ENCODE measurements at regions not wholly inside any gene's neighbourhood (a gene's known extent, or its start where the extent isn't known, plus 50 kb on each side); places are given as distances from the start of the nearest gene placed in this dataset.

GRCh38 chr1:188871164-188871563, 1606.5 kb downstream of the BRINP3 start:
- Histone ChIP-seq H3K36me3 (ENCODE audit: control insufficient read depth in 1 of 2, insufficient read depth in 2 of 2, low read length in 2 of 2) (no peaks in the 10 kb centered on the region), H4K12ac (ENCODE audit: low read depth, low read length) (no peak overlapping the region), H3K4me3 (ENCODE audit: low read depth, low read length) (no peak overlapping the region), H4K8ac (ENCODE audit: low read depth, low read length) (no peak overlapping the region), H2BK12ac (ENCODE audit: low read length) (no peak overlapping the region), H3K4me1 (ENCODE audit: control insufficient read depth in 1 of 2, insufficient read depth in 2 of 2, low read length in 2 of 2) (no peaks in the 10 kb centered on the region), H3K27me3 (ENCODE audit: insufficient read depth, low read length) (no peaks in the 10 kb centered on the region), H3K9me3 (ENCODE audit: insufficient read depth, low read depth, low read length) (no peaks in the 10 kb centered on the region), H3K79me2 (ENCODE audit: control insufficient read depth, insufficient read depth, low read length, poor library complexity) (no peaks in the 10 kb centered on the region), H3K9ac (ENCODE audit: low read length) (no peak overlapping the region), H3K27ac (ENCODE audit: low read depth, low read length) (no peak overlapping the region), H2AK5ac (ENCODE audit: low read length) (no peak overlapping the region), H2AFZ (ENCODE audit: insufficient read depth, low read length, poor library complexity) (no peak overlapping the region), H3K23ac (ENCODE audit: low read length) (no peak overlapping the region), H3K18ac (ENCODE audit: low read length) (no peak overlapping the region), H2BK120ac (ENCODE audit: insufficient read depth, low read length, poor library complexity) (no peak overlapping the region), H3K4me2 (ENCODE audit: low read length) (no peak overlapping the region), H3K79me1 (ENCODE audit: low read length) (no peaks in the 10 kb centered on the region), H4K91ac (ENCODE audit: low read depth, low read length) (no peak overlapping the region), H3K4ac (ENCODE audit: low read depth, low read length) (no peak overlapping the region), H3K14ac (ENCODE audit: low read length) (no peak overlapping the region), H2BK5ac (ENCODE audit: low read depth, low read length, poor library complexity) (no peak overlapping the region)
- no peak for DNase-seq
- WGBS (ENCODE audit: extremely low coverage, insufficient coverage, insufficient read length), result no CpG with 5 or more reads among the region's 1 CpG

DNA sequence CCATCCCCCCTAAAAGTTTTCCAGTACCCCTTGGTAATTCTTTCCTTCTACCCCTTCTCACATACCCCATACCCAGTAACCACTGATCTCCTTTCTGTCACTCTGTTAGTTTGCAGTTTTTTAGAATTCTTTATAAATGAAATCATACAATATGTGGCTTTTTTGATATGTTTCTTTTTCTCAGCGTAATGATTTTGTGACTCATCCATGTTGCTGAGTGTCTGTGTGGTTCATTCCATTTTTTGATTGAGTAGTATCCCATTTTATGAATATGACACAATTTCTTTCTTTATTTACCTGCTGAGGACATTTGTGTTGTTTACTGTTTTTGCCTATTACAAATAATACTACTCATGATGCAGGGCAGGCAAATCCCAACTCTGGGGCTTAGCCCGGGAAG, 1605.3 kb downstream of the BRINP3 start:
- H3K36me3 ChIP-seq (ENCODE audit: control insufficient read depth in 1 of 2, insufficient read depth in 2 of 2, low read length in 2 of 2), result no peaks in the 10 kb centered on the region
- H3K4me2 ChIP-seq (ENCODE audit: low read length), result no peak overlapping the region
- WGBS (ENCODE audit: extremely low coverage, insufficient coverage, insufficient read length), result no CpG with 5 or more reads among the region's 2 CpGs
- no peak overlapping the region for H2BK5ac ChIP-seq (ENCODE audit: low read depth, low read length, poor library complexity)
- H3K14ac ChIP-seq (ENCODE audit: low read length), result no peak overlapping the region
- H3K4me1 ChIP-seq (ENCODE audit: control insufficient read depth in 1 of 2, insufficient read depth in 2 of 2, low read length in 2 of 2), result no peaks in the 10 kb centered on the region
- no peaks in the 10 kb centered on the region for H3K27me3 ChIP-seq (ENCODE audit: insufficient read depth, low read length)
- no peak overlapping the region for H3K4me3 ChIP-seq (ENCODE audit: low read depth, low read length)
- H3K9ac ChIP-seq (ENCODE audit: low read length), result no peak overlapping the region
- no peak for DNase-seq
- no peak overlapping the region for H3K4ac ChIP-seq (ENCODE audit: low read depth, low read length)
- H3K79me2 ChIP-seq (ENCODE audit: control insufficient read depth, insufficient read depth, low read length, poor library complexity), result no peaks in the 10 kb centered on the region
- H4K8ac ChIP-seq (ENCODE audit: low read depth, low read length), result no peak overlapping the region
- no peak overlapping the region for H4K12ac ChIP-seq (ENCODE audit: low read depth, low read length)
- H3K23ac ChIP-seq (ENCODE audit: low read length), result no peak overlapping the region
- H3K79me1 ChIP-seq (ENCODE audit: low read length), result no peaks in the 10 kb centered on the region
- no peak overlapping the region for H2AK5ac ChIP-seq (ENCODE audit: low read length)
- H3K9me3 ChIP-seq (ENCODE audit: insufficient read depth, low read depth, low read length), result no peaks in the 10 kb centered on the region
- H4K91ac ChIP-seq (ENCODE audit: low read depth, low read length), result no peak overlapping the region
- H2AFZ ChIP-seq (ENCODE audit: insufficient read depth, low read length, poor library complexity), result no peak overlapping the region
- H2BK120ac ChIP-seq (ENCODE audit: insufficient read depth, low read length, poor library complexity), result no peak overlapping the region
- H3K27ac ChIP-seq (ENCODE audit: low read depth, low read length), result no peak overlapping the region
- no peak overlapping the region for H2BK12ac ChIP-seq (ENCODE audit: low read length)
- no peak overlapping the region for H3K18ac ChIP-seq (ENCODE audit: low read length)

DNA sequence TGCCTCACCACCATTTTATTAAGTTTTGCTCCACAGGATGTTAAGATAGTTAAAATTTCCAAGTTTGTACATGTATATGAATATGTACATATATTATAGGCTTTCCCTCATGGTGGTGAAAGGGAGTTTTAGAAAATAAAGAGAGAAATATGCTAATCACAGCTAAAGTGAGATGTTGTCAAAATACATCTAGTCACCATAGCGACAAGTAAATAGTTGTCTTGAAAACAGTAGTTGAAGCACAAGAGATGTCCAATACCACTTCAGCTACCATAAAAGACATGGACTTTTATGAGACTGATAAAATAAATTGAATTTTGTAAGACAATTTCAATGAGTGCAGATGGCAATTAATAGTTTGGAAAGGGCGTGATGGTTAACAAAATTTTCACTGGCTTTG, 1600.0 kb downstream of the BRINP3 start:
- Histone ChIP-seq H3K4me3 (ENCODE audit: low read depth, low read length) (no peak overlapping the region), H2BK120ac (ENCODE audit: insufficient read depth, low read length, poor library complexity) (no peak overlapping the region), H3K79me1 (ENCODE audit: low read length) (no peaks in the 10 kb centered on the region), H4K12ac (ENCODE audit: low read depth, low read length) (no peak overlapping the region), H4K8ac (ENCODE audit: low read depth, low read length) (no peak overlapping the region), H3K9ac (ENCODE audit: low read length) (no peak overlapping the region), H3K4ac (ENCODE audit: low read depth, low read length) (no peak overlapping the region), H3K79me2 (ENCODE audit: control insufficient read depth, insufficient read depth, low read length, poor library complexity) (no peaks in the 10 kb centered on the region), H3K18ac (ENCODE audit: low read length) (no peak overlapping the region), H3K36me3 (ENCODE audit: control insufficient read depth in 1 of 2, insufficient read depth in 2 of 2, low read length in 2 of 2) (no peaks in the 10 kb centered on the region), H3K23ac (ENCODE audit: low read length) (no peak overlapping the region), H3K27me3 (ENCODE audit: insufficient read depth, low read length) (no peaks in the 10 kb centered on the region), H2BK12ac (ENCODE audit: low read length) (no peak overlapping the region), H3K27ac (ENCODE audit: low read depth, low read length) (no peak overlapping the region), H3K9me3 (ENCODE audit: insufficient read depth, low read depth, low read length) (no peaks in the 10 kb centered on the region), H4K91ac (ENCODE audit: low read depth, low read length) (no peak overlapping the region), H2AFZ (ENCODE audit: insufficient read depth, low read length, poor library complexity) (no peak overlapping the region), H3K14ac (ENCODE audit: low read length) (no peak overlapping the region), H3K4me1 (ENCODE audit: control insufficient read depth in 1 of 2, insufficient read depth in 2 of 2, low read length in 2 of 2) (no peaks in the 10 kb centered on the region), H2BK5ac (ENCODE audit: low read depth, low read length, poor library complexity) (no peak overlapping the region), H3K4me2 (ENCODE audit: low read length) (no peak overlapping the region), H2AK5ac (ENCODE audit: low read length) (no peak overlapping the region)
- no CpG with 5 or more reads among the region's 2 CpGs for WGBS (ENCODE audit: extremely low coverage, insufficient coverage, insufficient read length)
- DNase-seq, result no peak

- Histone ChIP-seq H3K79me1 (ENCODE audit: low read length) (no peaks in the 10 kb centered on the region), H2BK12ac (ENCODE audit: low read length) (no peak overlapping the region), H2BK5ac (ENCODE audit: low read depth, low read length, poor library complexity) (no peak overlapping the region), H3K14ac (ENCODE audit: low read length) (no peak overlapping the region), H3K4ac (ENCODE audit: low read depth, low read length) (no peak overlapping the region), H2AFZ (ENCODE audit: insufficient read depth, low read length, poor library complexity) (no peak overlapping the region), H2AK5ac (ENCODE audit: low read length) (no peak overlapping the region), H4K8ac (ENCODE audit: low read depth, low read length) (no peak overlapping the region), H3K27ac (ENCODE audit: low read depth, low read length) (no peak overlapping the region), H3K27me3 (ENCODE audit: insufficient read depth, low read length) (no peaks in the 10 kb centered on the region), H3K9me3 (ENCODE audit: insufficient read depth, low read depth, low read length) (no peaks in the 10 kb centered on the region), H3K79me2 (ENCODE audit: control insufficient read depth, insufficient read depth, low read length, poor library complexity) (no peaks in the 10 kb centered on the region), H3K18ac (ENCODE audit: low read length) (no peak overlapping the region), H3K23ac (ENCODE audit: low read length) (no peak overlapping the region), H3K4me1 (ENCODE audit: control insufficient read depth in 1 of 2, insufficient read depth in 2 of 2, low read length in 2 of 2) (no peaks in the 10 kb centered on the region), H3K4me3 (ENCODE audit: low read depth, low read length) (no peak overlapping the region), H4K91ac (ENCODE audit: low read depth, low read length) (no peak overlapping the region), H3K9ac (ENCODE audit: low read length) (no peak overlapping the region), H4K12ac (ENCODE audit: low read depth, low read length) (no peak overlapping the region), H3K4me2 (ENCODE audit: low read length) (no peak overlapping the region), H2BK120ac (ENCODE audit: insufficient read depth, low read length, poor library complexity) (no peak overlapping the region), H3K36me3 (ENCODE audit: control insufficient read depth in 1 of 2, insufficient read depth in 2 of 2, low read length in 2 of 2) (no peaks in the 10 kb centered on the region)
- peak; percentile 0 to 56 for DNase-seq
- WGBS (ENCODE audit: extremely low coverage, insufficient coverage, insufficient read length), result no CpG with 5 or more reads among the region's 3 CpGs
Measured at GRCh38 chr1:188888386-188888785, 1589.3 kb downstream of the BRINP3 start.

Measured in trophoblast cell (in vitro differentiated cells and primary cell).